Colonic mucosa (tissue), 4 donors: ENCODE measurements at regions not wholly inside any gene's neighbourhood (a gene's known extent, or its start where the extent isn't known, plus 50 kb on each side); places are given as distances from the start of the nearest gene placed in this dataset.

ENCODE experiments used
- DNase-seq: peaks from one replicate; pipeline ENCODE4 v3.0.0-alpha.2; 2020
- H3K27ac ChIP-seq: fragments of 200-600 bp; one replicate; pipeline ENCODE4 v1.8.0; 2021
- H3K27me3 ChIP-seq: fragments of 200-600 bp; one replicate; pipeline ENCODE4 v1.8.0; 2021
- H3K36me3 ChIP-seq: fragments of 200-600 bp; one replicate; pipeline ENCODE4 v1.8.0; 2021
- H3K4me1 ChIP-seq: fragments of 200-600 bp; one replicate; pipeline ENCODE4 v1.8.0; 2021; ENCODE audit warnings: mild to moderate bottlenecking
- H3K4me3 ChIP-seq: fragments of 200-600 bp; one replicate; pipeline ENCODE4 v1.8.0; 2021
- H3K9ac ChIP-seq, 2 donors: one replicate each; pipeline ENCODE4 v1.7.0; 2013; ENCODE audit warnings: control low read depth in 2 of 2, low read depth in 2 of 2, low read length in 2 of 2
- H3K9me3 ChIP-seq: fragments of 200-600 bp; one replicate; pipeline ENCODE4 v1.8.0; 2021
- CTCF ChIP-seq: fragments of 200-600 bp; IDR thresholded peaks from one replicate; pipeline ENCODE4 v1.8.0; 2022; ENCODE audit warnings: antibody characterized with exemption, mild to moderate bottlenecking
- intact Hi-C: fragments of 100-400 bp; cut with DNase I; formaldehyde crosslinking; loops from one replicate; pipeline ENCODE4 v1.14.1; 2022
- donor health status: healthy.
- donor health status: DM: no; HTN: no; CAD: no.
- donor health status: DM: no; HTN: no; CAD: no.

DNA sequence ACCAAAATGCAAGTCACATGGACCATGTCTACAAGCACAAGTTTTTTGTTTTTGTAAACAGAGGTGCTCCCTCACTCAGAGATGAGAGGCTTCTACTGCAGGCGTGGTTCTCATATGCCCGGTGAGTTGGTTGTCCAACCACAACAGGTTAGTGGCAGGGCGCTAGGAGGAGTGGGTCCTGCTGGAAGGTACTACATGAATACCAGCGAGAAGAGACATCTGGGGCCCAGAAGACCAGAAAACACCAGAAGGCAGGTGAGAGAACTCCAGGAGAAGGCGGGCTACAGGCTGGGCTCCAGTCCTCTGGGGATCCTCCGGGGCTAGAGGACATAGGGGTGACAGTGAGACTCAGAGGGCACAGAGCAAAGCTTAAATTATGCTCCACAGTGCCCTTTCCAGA, 366.5 kb downstream of the MATN1 start:
- Histone ChIP-seq H3K36me3 (no peaks in the 10 kb centered on the region), H3K27me3 (no peaks in the 10 kb centered on the region), H3K9me3 (no peaks in the 10 kb centered on the region), H3K4me3 (no peak overlapping the region), H3K27ac (no peak overlapping the region), H3K4me1 (no peaks in the 10 kb centered on the region), H3K9ac (no peak overlapping the region)
- intact Hi-C loops = no loop called here
- no peak for DNase-seq
- no peak for TF ChIP-seq CTCF

- H3K27ac ChIP-seq = no peak overlapping the region
- H3K9ac ChIP-seq = no peak overlapping the region
- H3K9me3 ChIP-seq = no peaks in the 10 kb centered on the region
- no peaks in the 10 kb centered on the region for H3K4me1 ChIP-seq
- DNase-seq = no peak
- no peaks in the 10 kb centered on the region for H3K36me3 ChIP-seq
- H3K27me3 ChIP-seq = no peaks in the 10 kb centered on the region
- TF ChIP-seq CTCF = no peak
- intact Hi-C loops = no loop called here
- no peak overlapping the region for H3K4me3 ChIP-seq
These were observed 369.0 kb downstream of the MATN1 start for GRCh38 chr1:30354410-30354809.

DNA sequence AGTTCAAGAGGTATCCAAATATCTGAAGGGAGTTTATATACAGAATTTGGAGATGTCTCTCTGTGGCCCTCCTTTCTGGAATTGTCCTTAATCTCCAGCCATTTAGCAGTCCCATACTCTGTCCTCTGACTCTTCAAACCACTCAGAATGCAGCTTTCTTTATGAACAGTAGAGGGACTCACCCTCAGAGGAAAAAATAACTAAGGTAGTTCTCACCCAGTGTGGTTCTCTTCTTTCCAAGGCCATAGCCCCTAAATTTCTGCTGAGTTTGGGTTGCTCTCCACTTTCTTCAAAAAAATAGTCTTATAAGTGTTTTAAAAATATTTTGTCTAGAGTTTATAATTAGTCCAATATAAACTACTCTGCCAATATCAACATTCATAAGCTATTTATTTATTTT, 369.7 kb downstream of the MATN1 start:
- TF ChIP-seq CTCF = no peak

GRCh38 chr1:30348147-30348546, 375.2 kb downstream of the MATN1 start:
- no peak overlapping the region for H3K27ac ChIP-seq
- TF ChIP-seq CTCF = no peak
- intact Hi-C loops = no loop called here
- H3K4me1 ChIP-seq = no peaks in the 10 kb centered on the region
- H3K4me3 ChIP-seq = no peak overlapping the region
- H3K27me3 ChIP-seq = no peaks in the 10 kb centered on the region
- H3K9ac ChIP-seq = no peak overlapping the region
- no peaks in the 10 kb centered on the region for H3K36me3 ChIP-seq
- no peaks in the 10 kb centered on the region for H3K9me3 ChIP-seq
- DNase-seq = no peak

More for the DNA sequence above, 369.7 kb downstream of the MATN1 start:
- Histone ChIP-seq H3K4me1 (no peaks in the 10 kb centered on the region), H3K27me3 (no peaks in the 10 kb centered on the region), H3K4me3 (no peak overlapping the region), H3K9ac (no peak overlapping the region), H3K9me3 (no peaks in the 10 kb centered on the region), H3K36me3 (no peaks in the 10 kb centered on the region), H3K27ac (no peak overlapping the region)
- no peak for DNase-seq
- intact Hi-C loops = no loop called here

GRCh38 chr1:30345491-30346130, 377.8 kb downstream of the MATN1 start:
- H3K27ac ChIP-seq = no peak overlapping the region
- no peak overlapping the region for H3K4me3 ChIP-seq
- intact Hi-C loops = no loop called here
- peaks cover 10% of the 10 kb centered on the region for H3K27me3 ChIP-seq
- H3K36me3 ChIP-seq = no peaks in the 10 kb centered on the region
- no peak for TF ChIP-seq CTCF
- DNase-seq = no peak
- no peak overlapping the region for H3K9ac ChIP-seq
- H3K9me3 ChIP-seq = no peaks in the 10 kb centered on the region
- no peaks in the 10 kb centered on the region for H3K4me1 ChIP-seq
